ENCODE measurements at regions not wholly inside any gene's neighbourhood (a gene's known extent, or its start where the extent isn't known, plus 50 kb on each side); places are given as distances from the start of the nearest gene placed in this dataset.

- peaks cover 16% of the 10 kb centered on the region for H3K4me1 Mint-ChIP-seq
- no peak overlapping the region for H3K4me3 Mint-ChIP-seq
- H3K36me3 Mint-ChIP-seq, result no peaks in the 10 kb centered on the region
- H3K27me3 Mint-ChIP-seq (ENCODE audit: low read depth), result peaks cover 2% of the 10 kb centered on the region
- peak overlapping the region; percentile 32 for H3K27ac Mint-ChIP-seq
- H3K9me3 Mint-ChIP-seq, result no peaks in the 10 kb centered on the region
- DNase-seq (ENCODE audit: low spot score in 2 of 2, unreplicated experiment in 2 of 2), result no peak
- no peak for TF ChIP-seq CTCF (IDR thresholded peaks at IDR 0.05; ENCODE audit: unreplicated experiment)
Observed at GRCh38 chr9:18362901-18363685, 110.9 kb upstream of the ADAMTSL1 start.

GRCh38 chr9:18365651-18366050 lies 108.3 kb upstream of the ADAMTSL1 start:
- no peak for DNase-seq (ENCODE audit: low spot score in 2 of 2, unreplicated experiment in 2 of 2)
- Mint-ChIP-seq H3K9me3 (no peaks in the 10 kb centered on the region), H3K27ac (no peak overlapping the region), H3K27me3 (ENCODE audit: low read depth) (peaks cover 2% of the 10 kb centered on the region), H3K4me1 (peaks cover 11% of the 10 kb centered on the region), H3K36me3 (no peaks in the 10 kb centered on the region), H3K4me3 (no peak overlapping the region)
- TF ChIP-seq CTCF (IDR thresholded peaks at IDR 0.05; ENCODE audit: unreplicated experiment), result no peak

GRCh38 chr9:18366184-18366583 lies 107.8 kb upstream of the ADAMTSL1 start:
- no peaks in the 10 kb centered on the region for H3K36me3 Mint-ChIP-seq
- no peak overlapping the region for H3K27ac Mint-ChIP-seq

GRCh38 chr9:18368206-18368605 lies 105.7 kb upstream of the ADAMTSL1 start:
- Mint-ChIP-seq H3K4me1 (peaks cover 9% of the 10 kb centered on the region), H3K4me3 (no peak overlapping the region), H3K9me3 (no peaks in the 10 kb centered on the region), H3K27me3 (ENCODE audit: low read depth) (peaks cover 2% of the 10 kb centered on the region), H3K27ac (no peak overlapping the region), H3K36me3 (no peaks in the 10 kb centered on the region)
- no peak for DNase-seq (ENCODE audit: low spot score in 2 of 2, unreplicated experiment in 2 of 2)
- TF ChIP-seq CTCF (IDR thresholded peaks at IDR 0.05; ENCODE audit: unreplicated experiment), result no peak

More at GRCh38 chr9:18366184-18366583, 107.8 kb upstream of the ADAMTSL1 start:
- peaks cover 11% of the 10 kb centered on the region for H3K4me1 Mint-ChIP-seq
- peaks cover 2% of the 10 kb centered on the region for H3K27me3 Mint-ChIP-seq (ENCODE audit: low read depth)
- H3K4me3 Mint-ChIP-seq, result no peak overlapping the region
- H3K9me3 Mint-ChIP-seq, result no peaks in the 10 kb centered on the region
- no peak for DNase-seq (ENCODE audit: low spot score in 2 of 2, unreplicated experiment in 2 of 2)
- no peak for TF ChIP-seq CTCF (IDR thresholded peaks at IDR 0.05; ENCODE audit: unreplicated experiment)

- DNase-seq (ENCODE audit: low spot score in 2 of 2, unreplicated experiment in 2 of 2), result no peak
- Mint-ChIP-seq H3K27ac (no peak overlapping the region), H3K9me3 (peaks cover 3% of the 10 kb centered on the region), H3K4me1 (peaks cover 6% of the 10 kb centered on the region), H3K36me3 (no peaks in the 10 kb centered on the region), H3K4me3 (no peak overlapping the region), H3K27me3 (ENCODE audit: low read depth) (no peaks in the 10 kb centered on the region)
- no peak for TF ChIP-seq CTCF (IDR thresholded peaks at IDR 0.05; ENCODE audit: unreplicated experiment)
Observed at GRCh38 chr9:18371141-18371540, 102.8 kb upstream of the ADAMTSL1 start.

All from mesothelial cell of epicardium (in vitro differentiated cells).